ENCODE measurements at regions not wholly inside any gene's neighbourhood (a gene's known extent, or its start where the extent isn't known, plus 50 kb on each side); places are given as distances from the start of the nearest gene placed in this dataset.

DNA sequence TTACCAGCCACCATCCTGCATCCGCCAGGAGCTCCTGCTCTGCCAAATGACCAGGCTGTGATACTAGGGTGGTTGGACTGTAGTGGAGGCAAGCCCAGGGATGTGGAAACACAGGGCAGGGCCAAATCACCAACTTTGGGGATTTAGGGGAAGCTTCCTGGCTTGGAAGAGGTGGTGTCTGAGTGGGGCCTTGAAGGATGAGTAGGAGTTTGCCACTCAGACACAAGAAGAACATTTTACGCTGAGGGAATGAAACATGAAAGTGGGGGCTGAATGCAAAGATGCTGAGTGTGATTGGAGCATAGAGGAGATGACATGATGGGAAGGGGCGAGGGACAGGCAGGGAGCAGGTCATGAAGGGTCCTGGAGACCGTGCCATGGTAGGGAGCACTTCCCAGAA lies 329.5 kb downstream of the RPS24 start:
- peaks cover 66% of the 10 kb centered on the region for H3K27me3 ChIP-seq (ENCODE audit: control insufficient read depth, insufficient read depth, low read length)
- ChIA-PET CTCF (no interaction called here), POLR2A (no interaction called here)

DNA sequence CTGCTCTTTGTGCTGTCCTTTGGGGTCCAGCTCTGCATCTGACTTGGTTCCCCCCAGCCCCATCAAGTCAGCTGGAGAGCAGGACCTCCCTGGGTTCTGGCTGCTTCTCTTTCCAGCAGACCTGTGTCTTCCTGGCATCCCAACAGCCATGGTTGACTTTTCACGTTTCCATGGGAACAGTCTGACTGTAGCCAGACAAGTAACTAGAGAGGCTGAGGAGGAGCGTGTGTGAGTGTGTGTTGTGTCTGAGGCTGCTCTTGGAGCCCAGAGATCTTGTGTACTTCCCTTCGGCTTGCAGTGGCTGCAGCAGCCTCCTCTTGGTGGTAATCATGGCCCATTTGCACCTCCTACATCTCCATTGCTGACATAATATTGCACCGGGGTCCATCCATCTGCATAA lies 332.0 kb downstream of the RPS24 start:
- no peak overlapping the region for H3K4me3 ChIP-seq (ENCODE audit: low read depth, low read length)
- TF ChIP-seq, protein P1, sequence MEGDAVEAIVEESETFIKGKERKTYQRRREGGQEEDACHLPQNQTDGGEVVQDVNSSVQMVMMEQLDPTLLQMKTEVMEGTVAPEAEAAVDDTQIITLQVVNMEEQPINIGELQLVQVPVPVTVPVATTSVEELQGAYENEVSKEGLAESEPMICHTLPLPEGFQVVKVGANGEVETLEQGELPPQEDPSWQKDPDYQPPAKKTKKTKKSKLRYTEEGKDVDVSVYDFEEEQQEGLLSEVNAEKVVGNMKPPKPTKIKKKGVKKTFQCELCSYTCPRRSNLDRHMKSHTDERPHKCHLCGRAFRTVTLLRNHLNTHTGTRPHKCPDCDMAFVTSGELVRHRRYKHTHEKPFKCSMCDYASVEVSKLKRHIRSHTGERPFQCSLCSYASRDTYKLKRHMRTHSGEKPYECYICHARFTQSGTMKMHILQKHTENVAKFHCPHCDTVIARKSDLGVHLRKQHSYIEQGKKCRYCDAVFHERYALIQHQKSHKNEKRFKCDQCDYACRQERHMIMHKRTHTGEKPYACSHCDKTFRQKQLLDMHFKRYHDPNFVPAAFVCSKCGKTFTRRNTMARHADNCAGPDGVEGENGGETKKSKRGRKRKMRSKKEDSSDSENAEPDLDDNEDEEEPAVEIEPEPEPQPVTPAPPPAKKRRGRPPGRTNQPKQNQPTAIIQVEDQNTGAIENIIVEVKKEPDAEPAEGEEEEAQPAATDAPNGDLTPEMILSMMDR (IDR thresholded peaks at IDR 0.05; ENCODE audit: low read depth, low read length) = no peak
- H3K27me3 ChIP-seq (ENCODE audit: control insufficient read depth, insufficient read depth, low read length) = peaks cover 65% of the 10 kb centered on the region
- ChIA-PET CTCF (no interaction called here), POLR2A (no interaction called here)
- H3K9me3 ChIP-seq (ENCODE audit: control insufficient read depth, insufficient read depth, low read length) = no peaks in the 10 kb centered on the region
- no peak overlapping the region for H3K27ac ChIP-seq (ENCODE audit: low read depth, low read length)
- no peak for DNase-seq (ENCODE audit: low read depth, low spot score)

More for the DNA sequence above, 329.5 kb downstream of the RPS24 start:
- Histone ChIP-seq H3K9me3 (ENCODE audit: control insufficient read depth, insufficient read depth, low read length) (no peaks in the 10 kb centered on the region), H3K4me3 (ENCODE audit: low read depth, low read length) (no peak overlapping the region), H3K27ac (ENCODE audit: low read depth, low read length) (no peak overlapping the region)
- TF ChIP-seq, protein P1 (IDR thresholded peaks at IDR 0.05; ENCODE audit: low read depth, low read length) = no peak
- no peak for DNase-seq (ENCODE audit: low read depth, low spot score)

- no peak for DNase-seq (ENCODE audit: low read depth, low spot score)
- CTCF ChIA-PET = interaction anchor here (0.8 kb wide), 1 partner anchor 755 kb away, joined by 4 read pairs; no protein-coding TSS in a partner anchor
- POLR2A ChIA-PET = no interaction called here
- TF ChIP-seq, protein P1 (IDR thresholded peaks at IDR 0.05; ENCODE audit: low read depth, low read length) = no peak
- no peak overlapping the region for H3K4me3 ChIP-seq (ENCODE audit: low read depth, low read length)
- H3K9me3 ChIP-seq (ENCODE audit: control insufficient read depth, insufficient read depth, low read length) = no peaks in the 10 kb centered on the region
- H3K27ac ChIP-seq (ENCODE audit: low read depth, low read length) = no peak overlapping the region
- peaks cover 67% of the 10 kb centered on the region for H3K27me3 ChIP-seq (ENCODE audit: control insufficient read depth, insufficient read depth, low read length)
Measured at GRCh38 chr10:78366663-78367411, 333.2 kb downstream of the RPS24 start.

DNA sequence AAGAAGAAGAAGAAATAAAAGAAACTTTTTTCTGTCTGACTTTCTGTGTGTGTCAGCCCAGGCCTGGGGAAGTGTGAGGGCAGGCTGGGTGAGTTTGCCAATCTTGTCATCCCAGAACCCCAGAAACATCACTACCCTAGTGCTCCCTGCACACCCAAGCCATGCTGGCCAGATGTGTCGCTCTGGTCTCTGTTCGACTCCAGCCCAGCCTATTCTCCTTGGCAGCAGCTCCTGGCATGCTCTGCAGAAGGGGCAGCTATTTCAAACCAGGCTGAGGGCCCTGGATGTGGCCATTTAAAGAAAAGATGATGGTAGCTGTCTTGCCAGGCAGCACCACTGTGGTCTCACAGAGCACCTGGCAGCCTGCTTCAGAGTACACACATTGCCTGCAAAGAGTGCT lies 334.1 kb downstream of the RPS24 start:
- ChIA-PET POLR2A (no interaction called here), CTCF (no interaction called here)
- peaks cover 75% of the 10 kb centered on the region for H3K27me3 ChIP-seq (ENCODE audit: control insufficient read depth, insufficient read depth, low read length)
- no peak overlapping the region for H3K27ac ChIP-seq (ENCODE audit: low read depth, low read length)
- H3K4me3 ChIP-seq (ENCODE audit: low read depth, low read length) = no peak overlapping the region
- TF ChIP-seq, protein P1 (IDR thresholded peaks at IDR 0.05; ENCODE audit: low read depth, low read length) = no peak
- DNase-seq (ENCODE audit: low read depth, low spot score) = no peak
- H3K9me3 ChIP-seq (ENCODE audit: control insufficient read depth, insufficient read depth, low read length) = no peaks in the 10 kb centered on the region

- H3K9me3 ChIP-seq (ENCODE audit: control insufficient read depth, insufficient read depth, low read length) = no peaks in the 10 kb centered on the region
- ChIA-PET CTCF (no interaction called here), POLR2A (no interaction called here)
- H3K4me3 ChIP-seq (ENCODE audit: low read depth, low read length) = no peak overlapping the region
- peaks cover 78% of the 10 kb centered on the region for H3K27me3 ChIP-seq (ENCODE audit: control insufficient read depth, insufficient read depth, low read length)
- no peak overlapping the region for H3K27ac ChIP-seq (ENCODE audit: low read depth, low read length)
- TF ChIP-seq, protein P1 (IDR thresholded peaks at IDR 0.05; ENCODE audit: low read depth, low read length) = no peak
- DNase-seq (ENCODE audit: low read depth, low spot score) = no peak
Measured at GRCh38 chr10:78371136-78371535, 337.5 kb downstream of the RPS24 start.
